Keratinocyte (primary cell): ENCODE measurements at regions not wholly inside any gene's neighbourhood (a gene's known extent, or its start where the extent isn't known, plus 50 kb on each side); places are given as distances from the start of the nearest gene placed in this dataset.

Source experiments
- DNase-seq: peaks from one replicate; pipeline ENCODE4 v3.0.0-alpha.2; 2011; ENCODE audit warnings: low read depth, missing footprints, low spot score
- FAIRE-seq: peaks from 2 replicates; lab custom pipeline; 2011; peaks lifted over from hg19 to GRCh38; lab: Jason Lieb, UNC
- H2AFZ ChIP-seq: 2 replicates; pipeline ENCODE4 v1.6.0; 2012; ENCODE audit warnings: low read length, control low read depth, inconsistent platforms; ENCODE audit not compliant: control insufficient read depth
- H3K27ac ChIP-seq: 2 replicates; pipeline ENCODE4 v1.5.1; 2011; ENCODE audit warnings: low read length; ENCODE audit not compliant: control insufficient read depth, insufficient read depth
- H3K27me3 ChIP-seq: 3 replicates; pipeline ENCODE4 v1.6.0; 2011; ENCODE audit warnings: low read length; ENCODE audit not compliant: control insufficient read depth, insufficient read depth; ENCODE audit errors: extremely low read depth
- H3K36me3 ChIP-seq, 2 experiments: 2 replicates in 1 of 2; 3 replicates in 1 of 2; pipeline ENCODE4 v1.5.1; 2011; ENCODE audit warnings: low read length in 2 of 2, mild to moderate bottlenecking in 1 of 2; ENCODE audit not compliant: control insufficient read depth in 2 of 2, insufficient read depth in 2 of 2; ENCODE audit errors: extremely low read depth in 1 of 2
- H3K4me1 ChIP-seq: 3 replicates; pipeline ENCODE4 v1.5.1; 2011; ENCODE audit warnings: low read length; ENCODE audit not compliant: control insufficient read depth, insufficient read depth; ENCODE audit errors: extremely low read depth
- H3K4me2 ChIP-seq: 3 replicates; pipeline ENCODE4 v1.6.0; 2011; ENCODE audit warnings: low read depth, low read length; ENCODE audit not compliant: control insufficient read depth, insufficient read depth; ENCODE audit errors: extremely low read depth
- H3K4me3 ChIP-seq, 3 experiments: fragments of 200-600 bp in 1 of 3; sonication (generic) in 1 of 3; 2 replicates in 2 of 3; 3 replicates in 1 of 3; pipeline ENCODE4 v1.5.1; 2011 to 2016; ENCODE audit warnings: low read length in 3 of 3, mild to moderate bottlenecking in 3 of 3, control low read depth in 2 of 3, inconsistent platforms in 1 of 3, low read depth in 1 of 3, mixed read lengths in 1 of 3, mixed run types in 1 of 3, moderate library complexity in 1 of 3; ENCODE audit not compliant: control insufficient read depth in 2 of 3, insufficient read depth in 2 of 3; ENCODE audit errors: extremely low read depth in 1 of 3
- H3K79me2 ChIP-seq: 2 replicates; pipeline ENCODE4 v1.6.0; 2012; ENCODE audit warnings: low read length; ENCODE audit not compliant: control insufficient read depth, insufficient read depth
- H3K9ac ChIP-seq: 3 replicates; pipeline ENCODE4 v1.6.0; 2011; ENCODE audit warnings: low read length; ENCODE audit not compliant: control insufficient read depth, insufficient read depth; ENCODE audit errors: extremely low read depth
- H3K9me1 ChIP-seq: 3 replicates; pipeline ENCODE4 v1.6.0; 2011; ENCODE audit warnings: low read length; ENCODE audit not compliant: control insufficient read depth, insufficient read depth; ENCODE audit errors: extremely low read depth
- H3K9me3 ChIP-seq: 2 replicates; pipeline ENCODE4 v1.5.1; 2012; ENCODE audit warnings: low read depth, low read length; ENCODE audit not compliant: control insufficient read depth
- H4K20me1 ChIP-seq: 3 replicates; pipeline ENCODE4 v1.6.0; 2011; ENCODE audit warnings: low read length; ENCODE audit not compliant: control insufficient read depth, insufficient read depth; ENCODE audit errors: extremely low read depth
- EZH2 ChIP-seq: IDR thresholded peaks from one replicate; pipeline ENCODE4 v1.6.1; 2012; ENCODE audit warnings: inconsistent platforms, mild to moderate bottlenecking, low read length, moderate library complexity
- dilution Hi-C: fragments of 300-500 bp; cut with MboI; formaldehyde crosslinking; loops from one replicate; pipeline ENCODE4 v1.7.0; 2020; ENCODE audit warnings: low sequenced_read_pairs; ENCODE audit not compliant: extremely low pct_ligation_motif_present
- TF ChIP-seq, protein P1 (sequence below), 3 experiments: IDR thresholded peaks in 1 of 3; conservative IDR thresholded peaks in 1 of 3; optimal IDR thresholded peaks in 1 of 3; 2 replicates in 2 of 3; 3 replicates in 1 of 3; pipeline versions ENCODE3 to v1.5.1; 2011; ENCODE audit warnings: low read length in 3 of 3, mild to moderate bottlenecking in 3 of 3, moderate library complexity in 2 of 3, control low read depth in 1 of 3, inconsistent platforms in 1 of 3; ENCODE audit not compliant: insufficient read depth in 2 of 3; ENCODE audit errors: extremely low read depth in 1 of 3

- H2AFZ ChIP-seq, result no peak overlapping the region
- H3K36me3 ChIP-seq, result no peaks in the 10 kb centered on the region
- DNase-seq (no peak), FAIRE-seq (no peak)
- no peak overlapping the region for H3K4me2 ChIP-seq
- no peak overlapping the region for H3K9ac ChIP-seq
- H3K4me3 ChIP-seq, result no peak overlapping the region
- no peaks in the 10 kb centered on the region for H4K20me1 ChIP-seq
- H3K9me1 ChIP-seq, result no peaks in the 10 kb centered on the region
- H3K4me1 ChIP-seq, result no peaks in the 10 kb centered on the region
- H3K27me3 ChIP-seq, result no peaks in the 10 kb centered on the region
- no peaks in the 10 kb centered on the region for H3K9me3 ChIP-seq
- H3K27ac ChIP-seq, result no peak overlapping the region
- dilution Hi-C loops, result no loop called here
- no peak for TF ChIP-seq EZH2
- TF ChIP-seq, protein P1, sequence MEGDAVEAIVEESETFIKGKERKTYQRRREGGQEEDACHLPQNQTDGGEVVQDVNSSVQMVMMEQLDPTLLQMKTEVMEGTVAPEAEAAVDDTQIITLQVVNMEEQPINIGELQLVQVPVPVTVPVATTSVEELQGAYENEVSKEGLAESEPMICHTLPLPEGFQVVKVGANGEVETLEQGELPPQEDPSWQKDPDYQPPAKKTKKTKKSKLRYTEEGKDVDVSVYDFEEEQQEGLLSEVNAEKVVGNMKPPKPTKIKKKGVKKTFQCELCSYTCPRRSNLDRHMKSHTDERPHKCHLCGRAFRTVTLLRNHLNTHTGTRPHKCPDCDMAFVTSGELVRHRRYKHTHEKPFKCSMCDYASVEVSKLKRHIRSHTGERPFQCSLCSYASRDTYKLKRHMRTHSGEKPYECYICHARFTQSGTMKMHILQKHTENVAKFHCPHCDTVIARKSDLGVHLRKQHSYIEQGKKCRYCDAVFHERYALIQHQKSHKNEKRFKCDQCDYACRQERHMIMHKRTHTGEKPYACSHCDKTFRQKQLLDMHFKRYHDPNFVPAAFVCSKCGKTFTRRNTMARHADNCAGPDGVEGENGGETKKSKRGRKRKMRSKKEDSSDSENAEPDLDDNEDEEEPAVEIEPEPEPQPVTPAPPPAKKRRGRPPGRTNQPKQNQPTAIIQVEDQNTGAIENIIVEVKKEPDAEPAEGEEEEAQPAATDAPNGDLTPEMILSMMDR (optimal IDR thresholded peaks at IDR 0.05 in 1 of 3, IDR thresholded peaks at IDR 0.05 in 1 of 3, conservative IDR thresholded peaks at IDR 0.05 in 1 of 3; ENCODE audit: extremely low read depth in 1 of 3, insufficient read depth in 2 of 3, low read length in 3 of 3), result no peak
- H3K79me2 ChIP-seq, result no peaks in the 10 kb centered on the region
Measured at GRCh38 chr13:104597546-104598180, 1531.4 kb upstream of the SLC10A2 start.

- no peak overlapping the region for H3K4me2 ChIP-seq
- FAIRE-seq (no peak), DNase-seq (no peak)
- no peaks in the 10 kb centered on the region for H3K36me3 ChIP-seq
- no peaks in the 10 kb centered on the region for H3K9me1 ChIP-seq
- H4K20me1 ChIP-seq, result no peaks in the 10 kb centered on the region
- TF ChIP-seq, protein P1 (optimal IDR thresholded peaks at IDR 0.05 in 1 of 3, IDR thresholded peaks at IDR 0.05 in 1 of 3, conservative IDR thresholded peaks at IDR 0.05 in 1 of 3; ENCODE audit: extremely low read depth in 1 of 3, insufficient read depth in 2 of 3, low read length in 3 of 3), result no peak
- TF ChIP-seq EZH2, result no peak
- dilution Hi-C loops, result no loop called here
- H3K9me3 ChIP-seq, result no peaks in the 10 kb centered on the region
- H3K4me1 ChIP-seq, result peaks cover 4% of the 10 kb centered on the region
- H3K27ac ChIP-seq, result no peak overlapping the region
- H3K9ac ChIP-seq, result no peak overlapping the region
- no peak overlapping the region for H2AFZ ChIP-seq
- no peaks in the 10 kb centered on the region for H3K27me3 ChIP-seq
- H3K79me2 ChIP-seq, result no peaks in the 10 kb centered on the region
- no peak overlapping the region for H3K4me3 ChIP-seq
Measured at GRCh38 chr13:104595511-104595910, 1529.3 kb upstream of the SLC10A2 start.
